HCT116 (cell line): ENCODE measurements at regions not wholly inside any gene's neighbourhood (a gene's known extent, or its start where the extent isn't known, plus 50 kb on each side); places are given as distances from the start of the nearest gene placed in this dataset.
"Not testable (repeated sequence)": the region's sequence is repeated elsewhere in the genome, so short reads cannot be mapped to it uniquely, and the experiment has no call there.

Experiments
- ATAC-seq: fragments of 200-7000 bp; cut with Tn5 transposase; 2 replicates; pipeline ENCODE4 v1.9.1; 2020; ENCODE audit warnings: mild to moderate bottlenecking, moderate library complexity
- BruUV-seq: library from RNA; stranded (reverse); fragments of 400-500 nt; replicated peaks from 2 replicates; lab custom pipeline; 2021; lab: Mats Ljungman, UMichigan
- CTCF ChIA-PET: fragments of 300-600 bp; sonication (Branson Sonifier 250); formaldehyde crosslinking; loops from one replicate; lab custom pipeline; 2021; ENCODE audit warnings: antibody characterized with exemption; lab: Charles Lee
- POLR2A ChIA-PET: fragments of 300-600, 350-600 bp; sonication (Branson Sonifier 250); formaldehyde crosslinking; loops from one replicate; lab custom pipeline; 2021; ENCODE audit warnings: antibody characterized with exemption; lab: Charles Lee
- RAD21 ChIA-PET, 2 experiments: fragments of 300-600 bp; sonication (Branson Sonifier 250); formaldehyde crosslinking; loops; one replicate each; lab custom pipeline; 2023; ENCODE audit warnings: low total read pairs in 2 of 2; ENCODE audit not compliant: uncharacterized antibody in 2 of 2, unreplicated experiment in 2 of 2, low non-redundant PET in 1 of 2; lab: Charles Lee
- DNase-seq: peaks from one replicate; pipeline ENCODE4 v3.0.0-alpha.2; 2010; ENCODE audit warnings: low read depth, low spot score
- H2AFZ ChIP-seq: fragments of 200-600 bp; shearing (Covaris generic), sonication (generic); 2 replicates; pipeline ENCODE4 v1.6.1; 2017; ENCODE audit warnings: low read depth, mixed run types, mixed read lengths, antibody characterized with exemption, low read length; ENCODE audit not compliant: poor library complexity, severe bottlenecking
- H3K27ac ChIP-seq: 2 replicates; pipeline ENCODE4 v1.5.1; 2012; ENCODE audit warnings: low read depth, low read length
- H3K27me3 ChIP-seq: fragments of 200-600 bp; sonication (generic); 2 replicates; pipeline ENCODE4 v1.6.1; 2016; ENCODE audit warnings: mixed run types, low read length, mixed read lengths; ENCODE audit not compliant: insufficient read depth
- H3K36me3 ChIP-seq, 2 experiments: fragments of 200-500 bp in 1 of 2; fragments of 200-600 bp in 1 of 2; sonication (Bioruptor generic) in 1 of 2; sonication (generic) in 1 of 2; 2 replicates each; pipeline versions ENCODE4 v1.5.1 to v1.6.1; 2014 to 2016; ENCODE audit warnings: low read length in 2 of 2, inconsistent platforms in 1 of 2, mixed read lengths in 1 of 2, mixed run types in 1 of 2; ENCODE audit not compliant: insufficient read depth in 2 of 2, control insufficient read depth in 1 of 2
- H3K4me1 ChIP-seq, 2 experiments: fragments of 200-600 bp in 1 of 2; sonication (generic) in 1 of 2; 2 replicates each; pipeline versions ENCODE4 v1.5.1 to v1.6.1; 2012 to 2017; ENCODE audit warnings: low read length in 2 of 2, inconsistent platforms in 1 of 2, mild to moderate bottlenecking in 1 of 2, mixed read lengths in 1 of 2, mixed run types in 1 of 2, moderate library complexity in 1 of 2; ENCODE audit not compliant: insufficient read depth in 2 of 2, control insufficient read depth in 1 of 2
- H3K4me2 ChIP-seq: fragments of 200-600 bp; sonication (generic); 2 replicates; pipeline ENCODE4 v1.6.1; 2017; ENCODE audit warnings: mixed run types, low read length, mixed read lengths
- H3K4me3 ChIP-seq, 2 experiments: fragments of 200-600 bp in 1 of 2; sonication (generic) in 1 of 2; replicated peaks in 1 of 2; 2 replicates each; pipeline ENCODE4 v1.5.1; 2011 to 2016; ENCODE audit warnings: low read length in 2 of 2, control low read depth in 1 of 2, low read depth in 1 of 2, mild to moderate bottlenecking in 1 of 2, mixed read lengths in 1 of 2, mixed run types in 1 of 2
- H3K79me2 ChIP-seq: fragments of 200-600 bp; sonication (generic); 2 replicates; pipeline ENCODE4 v1.6.1; 2017; ENCODE audit warnings: mild to moderate bottlenecking, mixed run types, low read length, moderate library complexity, mixed read lengths; ENCODE audit not compliant: insufficient read depth
- H3K9ac ChIP-seq: fragments of 200-600 bp; sonication (generic); 2 replicates; pipeline ENCODE4 v1.6.1; 2016; ENCODE audit warnings: low read length, mixed read lengths
- H3K9me2 ChIP-seq: fragments of 200-600 bp; sonication (generic), shearing (Covaris generic); 2 replicates; pipeline ENCODE4 v1.6.1; 2017; ENCODE audit warnings: mixed run types, mild to moderate bottlenecking, moderate library complexity; ENCODE audit not compliant: insufficient read depth
- H3K9me3 ChIP-seq, 2 experiments: fragments of 200-500 bp in 1 of 2; fragments of 200-600 bp in 1 of 2; sonication (Bioruptor generic) in 1 of 2; sonication (generic) in 1 of 2; 2 replicates each; pipeline ENCODE4 v1.6.1; 2014 to 2017; ENCODE audit warnings: low read length in 2 of 2, mixed read lengths in 2 of 2, inconsistent platforms in 1 of 2, low read depth in 1 of 2, mild to moderate bottlenecking in 1 of 2, mixed run types in 1 of 2, moderate library complexity in 1 of 2; ENCODE audit not compliant: control insufficient read depth in 1 of 2, insufficient read depth in 1 of 2
- H4K20me1 ChIP-seq: fragments of 200-600 bp; sonication (generic), shearing (Covaris generic); 2 replicates; pipeline ENCODE4 v1.6.1; 2017; ENCODE audit warnings: mixed run types, mild to moderate bottlenecking, moderate library complexity; ENCODE audit not compliant: insufficient read depth
- intact Hi-C: fragments of 100-400 bp; cut with micrococcal nuclease; formaldehyde crosslinking; loops from 2 replicates; pipeline ENCODE4 v1.10.0; 2022

DNA sequence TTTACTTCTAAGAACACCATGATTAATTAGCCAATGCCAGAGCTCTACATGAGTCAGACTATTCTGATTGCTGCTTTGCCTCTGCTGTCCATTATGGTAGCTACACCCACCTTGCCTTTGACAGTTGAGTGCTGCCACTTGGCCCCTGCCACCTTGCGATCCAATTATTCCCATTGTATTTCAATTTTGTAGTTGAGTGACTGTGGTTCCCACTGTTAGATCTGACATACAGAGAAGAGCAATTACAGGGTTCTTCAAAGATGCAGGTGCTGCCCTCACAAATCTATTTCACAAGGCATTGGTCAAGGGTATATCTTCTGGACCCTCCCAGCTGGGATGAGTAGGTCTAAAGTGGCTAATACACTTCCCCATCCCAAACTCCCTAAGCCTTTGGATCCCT is 161.1 kb downstream of the EPM2A start:
- H2AFZ ChIP-seq, BruUV-seq, CTCF ChIA-PET, H3K4me1 ChIP-seq, DNase-seq, H4K20me1 ChIP-seq, H3K79me2 ChIP-seq, H3K27me3 ChIP-seq, H3K9me2 ChIP-seq, H3K36me3 ChIP-seq, intact Hi-C loops, ATAC-seq, H3K9me3 ChIP-seq, H3K27ac ChIP-seq, H3K4me3 ChIP-seq, POLR2A ChIA-PET, RAD21 ChIA-PET, H3K4me2 ChIP-seq, H3K9ac ChIP-seq: not testable (repeated sequence)
